ENCODE measurements at regions not wholly inside any gene's neighbourhood (a gene's known extent, or its start where the extent isn't known, plus 50 kb on each side); places are given as distances from the start of the nearest gene placed in this dataset.

DNA sequence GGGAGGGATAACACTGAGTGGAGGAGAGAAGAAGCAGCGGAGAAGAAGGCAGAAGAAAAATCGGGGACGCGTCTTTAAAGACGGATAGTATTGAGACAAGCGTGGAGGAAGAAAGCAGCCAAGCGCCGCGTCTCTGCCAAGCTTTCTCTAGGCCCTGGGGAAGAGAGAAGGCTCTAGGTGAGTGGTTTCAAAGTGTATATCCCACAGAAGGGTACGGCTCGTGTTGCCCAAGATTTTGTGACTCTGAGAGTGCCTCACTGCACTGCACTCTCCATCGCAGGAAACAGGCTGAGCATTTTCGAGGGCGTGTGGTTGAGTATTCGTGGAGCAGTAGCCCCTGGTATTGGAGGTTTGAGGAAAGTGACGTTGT lies 185.4 kb downstream of the TRIM27 start:
- Histone ChIP-seq H3K4me3 (ENCODE audit: low read length in 3 of 3) (no peak overlapping the region), H3K36me3 (ENCODE audit: control insufficient read depth in 2 of 3, insufficient read depth in 3 of 3, low read length in 3 of 3) (no peaks in the 10 kb centered on the region), H3K4me1 (ENCODE audit: control insufficient read depth in 2 of 3, insufficient read depth in 2 of 3, low read depth in 1 of 3, low read length in 3 of 3) (no peaks in the 10 kb centered on the region), H3K9me3 (ENCODE audit: control insufficient read depth in 2 of 3, insufficient read depth in 1 of 3, low read length in 3 of 3) (peaks cover 0 to 2% (median 0%) of the 10 kb centered on the region in 3 donors), H3K27me3 (ENCODE audit: control insufficient read depth, insufficient read depth, low read length) (peaks cover 63% of the 10 kb centered on the region), H3K9ac (ENCODE audit: low read length in 3 of 3) (no peak overlapping the region), H3K27ac (ENCODE audit: low read depth in 2 of 2, low read length in 2 of 2) (no peak overlapping the region)
- FAIRE-seq (no peak), DNase-seq (no peak)
- intact Hi-C loops (cut with DNase I): no loop called here
- TF ChIP-seq, protein P1, sequence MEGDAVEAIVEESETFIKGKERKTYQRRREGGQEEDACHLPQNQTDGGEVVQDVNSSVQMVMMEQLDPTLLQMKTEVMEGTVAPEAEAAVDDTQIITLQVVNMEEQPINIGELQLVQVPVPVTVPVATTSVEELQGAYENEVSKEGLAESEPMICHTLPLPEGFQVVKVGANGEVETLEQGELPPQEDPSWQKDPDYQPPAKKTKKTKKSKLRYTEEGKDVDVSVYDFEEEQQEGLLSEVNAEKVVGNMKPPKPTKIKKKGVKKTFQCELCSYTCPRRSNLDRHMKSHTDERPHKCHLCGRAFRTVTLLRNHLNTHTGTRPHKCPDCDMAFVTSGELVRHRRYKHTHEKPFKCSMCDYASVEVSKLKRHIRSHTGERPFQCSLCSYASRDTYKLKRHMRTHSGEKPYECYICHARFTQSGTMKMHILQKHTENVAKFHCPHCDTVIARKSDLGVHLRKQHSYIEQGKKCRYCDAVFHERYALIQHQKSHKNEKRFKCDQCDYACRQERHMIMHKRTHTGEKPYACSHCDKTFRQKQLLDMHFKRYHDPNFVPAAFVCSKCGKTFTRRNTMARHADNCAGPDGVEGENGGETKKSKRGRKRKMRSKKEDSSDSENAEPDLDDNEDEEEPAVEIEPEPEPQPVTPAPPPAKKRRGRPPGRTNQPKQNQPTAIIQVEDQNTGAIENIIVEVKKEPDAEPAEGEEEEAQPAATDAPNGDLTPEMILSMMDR (IDR thresholded peaks at IDR 0.05; ENCODE audit: borderline replicate concordance, extremely low read depth, insufficient read depth): no peak

DNA sequence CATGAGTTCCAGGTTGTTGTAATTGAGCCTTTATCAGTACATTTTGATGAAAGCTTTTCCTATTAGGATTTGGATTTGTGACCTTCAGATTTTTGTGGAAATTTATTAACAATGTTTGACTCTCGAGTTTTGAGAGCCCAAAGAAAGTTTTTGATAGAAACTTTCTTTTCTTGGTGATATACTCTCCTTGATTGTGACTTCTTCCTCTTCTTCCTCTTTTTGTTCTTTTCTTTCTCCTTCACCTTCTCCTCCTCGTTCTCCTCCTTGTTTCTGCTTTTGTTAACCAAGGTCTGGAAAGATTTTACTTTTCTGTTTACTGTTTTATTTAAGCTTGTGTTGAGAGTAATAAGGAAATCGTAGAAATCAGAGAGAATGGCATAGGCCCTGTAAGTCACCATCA lies 182.4 kb downstream of the TRIM27 start:
- Histone ChIP-seq H3K27ac (ENCODE audit: low read depth in 2 of 2, low read length in 2 of 2) (no peak overlapping the region), H3K4me3 (ENCODE audit: low read length in 3 of 3) (no peak overlapping the region), H3K4me1 (ENCODE audit: control insufficient read depth in 2 of 3, insufficient read depth in 2 of 3, low read depth in 1 of 3, low read length in 3 of 3) (no peaks in the 10 kb centered on the region), H3K27me3 (ENCODE audit: control insufficient read depth, insufficient read depth, low read length) (peaks cover 48% of the 10 kb centered on the region), H3K36me3 (ENCODE audit: control insufficient read depth in 2 of 3, insufficient read depth in 3 of 3, low read length in 3 of 3) (no peaks in the 10 kb centered on the region), H3K9ac (ENCODE audit: low read length in 3 of 3) (no peak overlapping the region), H3K9me3 (ENCODE audit: control insufficient read depth in 2 of 3, insufficient read depth in 1 of 3, low read length in 3 of 3) (no peaks in the 10 kb centered on the region)
- intact Hi-C loops (cut with DNase I): no loop called here
- TF ChIP-seq, protein P1 (IDR thresholded peaks at IDR 0.05; ENCODE audit: borderline replicate concordance, extremely low read depth, insufficient read depth): no peak
- no peak for DNase-seq
- FAIRE-seq: no peak

- Histone ChIP-seq H3K27ac (ENCODE audit: low read depth in 2 of 2, low read length in 2 of 2) (no peak overlapping the region), H3K36me3 (ENCODE audit: control insufficient read depth in 2 of 3, insufficient read depth in 3 of 3, low read length in 3 of 3) (no peaks in the 10 kb centered on the region), H3K4me1 (ENCODE audit: control insufficient read depth in 2 of 3, insufficient read depth in 2 of 3, low read depth in 1 of 3, low read length in 3 of 3) (no peaks in the 10 kb centered on the region), H3K4me3 (ENCODE audit: low read length in 3 of 3) (no peak overlapping the region), H3K27me3 (ENCODE audit: control insufficient read depth, insufficient read depth, low read length) (peaks cover 48% of the 10 kb centered on the region), H3K9me3 (ENCODE audit: control insufficient read depth in 2 of 3, insufficient read depth in 1 of 3, low read length in 3 of 3) (no peaks in the 10 kb centered on the region), H3K9ac (ENCODE audit: low read length in 3 of 3) (no peak overlapping the region)
- intact Hi-C loops (cut with DNase I): no loop called here
- FAIRE-seq (no peak), DNase-seq (peak in 1 of 5 donors; percentile 13)
- TF ChIP-seq, protein P1 (IDR thresholded peaks at IDR 0.05; ENCODE audit: borderline replicate concordance, extremely low read depth, insufficient read depth): no peak
These were observed 181.0 kb downstream of the TRIM27 start for GRCh38 chr6:28742668-28743270.

DNA sequence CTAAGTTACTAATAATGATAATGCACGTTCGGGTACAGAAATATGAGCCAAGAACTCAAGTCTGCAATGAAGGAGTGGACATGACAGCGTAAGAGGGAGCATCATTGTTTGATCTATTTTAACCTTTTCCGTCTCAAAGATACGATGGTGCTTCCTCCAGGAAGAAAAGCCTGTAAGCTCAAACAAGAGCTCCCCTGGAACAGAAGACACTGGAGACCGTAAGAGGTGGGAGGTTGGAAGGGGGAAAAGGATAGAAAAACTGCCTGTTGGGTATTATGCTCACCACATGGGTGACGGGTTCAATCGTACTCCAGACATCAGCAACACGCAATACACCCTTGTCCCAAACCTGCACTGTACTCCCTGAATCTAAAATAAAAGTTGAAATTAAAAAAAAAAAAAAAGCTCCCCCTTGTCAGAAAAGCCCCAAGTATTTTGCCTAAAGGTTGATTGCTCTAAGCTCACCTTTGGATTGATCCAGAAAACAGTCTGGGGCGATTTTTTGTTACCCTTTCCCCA lies 180.5 kb downstream of the TRIM27 start:
- no peak for FAIRE-seq
- Histone ChIP-seq H3K4me3 (ENCODE audit: low read length in 3 of 3) (no peak overlapping the region), H3K9me3 (ENCODE audit: control insufficient read depth in 2 of 3, insufficient read depth in 1 of 3, low read length in 3 of 3) (no peaks in the 10 kb centered on the region), H3K27ac (ENCODE audit: low read depth in 2 of 2, low read length in 2 of 2) (no peak overlapping the region), H3K27me3 (ENCODE audit: control insufficient read depth, insufficient read depth, low read length) (peaks cover 45% of the 10 kb centered on the region), H3K9ac (ENCODE audit: low read length in 3 of 3) (no peak overlapping the region), H3K36me3 (ENCODE audit: control insufficient read depth in 2 of 3, insufficient read depth in 3 of 3, low read length in 3 of 3) (no peaks in the 10 kb centered on the region), H3K4me1 (ENCODE audit: control insufficient read depth in 2 of 3, insufficient read depth in 2 of 3, low read depth in 1 of 3, low read length in 3 of 3) (no peaks in the 10 kb centered on the region)
- intact Hi-C loops (cut with DNase I): no loop called here
- no peak for DNase-seq
- TF ChIP-seq, protein P1 (IDR thresholded peaks at IDR 0.05; ENCODE audit: borderline replicate concordance, extremely low read depth, insufficient read depth): no peak

All from kidney (tissue), 13 donors.